HuH-7 (cell line): ENCODE measurements at regions not wholly inside any gene's neighbourhood (a gene's known extent, or its start where the extent isn't known, plus 50 kb on each side); places are given as distances from the start of the nearest gene placed in this dataset.

Experiments
- DNase-seq: peaks from one replicate; pipeline ENCODE4 v3.0.0; 2011; ENCODE audit warnings: low spot score

DNA sequence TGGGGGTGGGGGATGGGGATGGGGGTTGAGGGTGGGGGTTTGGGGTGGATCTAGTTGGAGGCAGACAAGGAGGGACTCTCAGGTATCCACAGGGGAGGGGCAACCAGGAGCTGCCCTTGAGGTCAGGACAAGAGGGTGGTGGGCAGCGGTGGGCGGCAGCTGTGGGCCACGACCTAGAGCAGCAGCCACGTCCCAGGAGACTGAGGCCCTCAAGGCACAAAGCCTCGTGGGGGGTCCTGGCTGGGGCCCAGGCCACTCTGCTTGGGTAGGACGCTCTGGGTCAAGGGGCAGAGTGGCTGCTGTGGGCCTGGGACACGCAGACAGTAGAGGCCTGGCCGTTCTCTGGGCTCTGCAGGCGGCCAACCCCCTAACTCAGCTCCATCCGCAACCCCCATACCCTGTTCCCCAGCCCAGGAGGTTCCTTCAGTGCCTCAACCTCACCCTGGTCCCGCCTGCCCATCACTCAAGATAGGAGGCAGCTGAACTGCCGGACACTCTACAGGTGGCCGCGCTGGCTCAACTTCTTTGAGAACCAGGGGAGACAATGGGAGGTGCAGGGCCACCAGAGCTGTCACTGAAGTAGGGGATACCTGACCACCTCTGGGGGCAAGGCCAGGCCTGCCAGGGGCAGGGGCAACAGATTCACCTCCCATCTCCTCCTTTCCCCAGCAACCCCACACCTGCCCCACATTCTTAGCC lies 75.6 kb downstream of the ENGASE start:
- DNase-seq, result no peak

DNA sequence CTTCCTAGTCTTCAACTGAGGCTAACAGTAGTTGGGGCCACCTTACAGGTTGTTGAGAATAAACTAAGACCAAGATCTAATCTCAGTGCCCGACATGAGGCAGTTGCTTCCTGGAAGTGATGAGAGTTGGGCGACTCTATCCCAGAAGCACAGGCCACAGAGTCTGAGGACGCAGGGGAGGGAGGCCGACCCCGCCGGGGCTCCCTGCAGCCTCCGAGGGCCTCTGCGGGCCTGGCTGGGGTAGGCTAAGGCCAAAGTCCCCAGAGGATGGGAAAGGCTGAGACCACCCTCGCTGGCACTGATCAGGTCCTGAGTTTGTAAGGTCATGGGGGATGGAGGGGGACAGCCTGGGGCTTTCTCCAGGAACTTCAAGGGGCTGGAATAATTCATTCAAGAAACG lies 74.0 kb downstream of the ENGASE start:
- DNase-seq, result no peak

DNA sequence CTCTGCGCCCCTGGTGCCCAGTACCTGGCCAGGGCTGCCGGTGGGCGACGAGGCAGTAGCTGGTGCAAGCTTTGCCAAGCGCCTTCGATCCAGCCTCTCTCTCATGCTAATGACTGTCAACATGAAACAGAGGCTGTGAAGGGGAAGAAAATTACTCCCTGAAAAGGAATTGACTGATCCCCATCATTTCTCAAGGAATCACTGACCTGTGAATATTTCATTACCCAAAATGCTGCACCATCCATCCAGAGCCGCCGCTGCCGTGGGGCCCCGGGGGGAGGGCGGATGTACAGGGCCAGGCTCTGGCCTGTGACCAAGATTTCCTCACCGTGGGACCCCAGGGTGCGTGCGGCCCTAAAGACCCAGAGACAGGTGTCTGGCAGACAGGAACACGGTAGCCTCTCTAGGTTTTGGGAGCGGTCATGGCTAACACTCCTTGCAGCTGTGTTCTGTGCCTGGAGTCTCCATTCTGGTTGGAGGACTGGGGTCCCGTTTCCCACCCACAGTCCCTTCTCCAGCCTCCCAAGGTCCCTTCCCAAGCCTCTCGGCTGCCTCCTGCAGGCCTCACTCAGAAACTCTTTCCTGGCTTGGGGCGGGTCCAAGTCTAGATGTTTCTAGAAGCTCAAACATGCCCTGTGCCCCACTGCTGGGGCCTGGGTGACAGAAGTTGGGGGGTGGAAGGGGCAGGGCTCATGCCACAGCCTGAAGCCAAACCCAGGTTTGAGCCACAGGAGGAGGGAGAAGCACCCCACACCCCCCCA lies 73.3 kb downstream of the ENGASE start:
- no peak for DNase-seq

DNA sequence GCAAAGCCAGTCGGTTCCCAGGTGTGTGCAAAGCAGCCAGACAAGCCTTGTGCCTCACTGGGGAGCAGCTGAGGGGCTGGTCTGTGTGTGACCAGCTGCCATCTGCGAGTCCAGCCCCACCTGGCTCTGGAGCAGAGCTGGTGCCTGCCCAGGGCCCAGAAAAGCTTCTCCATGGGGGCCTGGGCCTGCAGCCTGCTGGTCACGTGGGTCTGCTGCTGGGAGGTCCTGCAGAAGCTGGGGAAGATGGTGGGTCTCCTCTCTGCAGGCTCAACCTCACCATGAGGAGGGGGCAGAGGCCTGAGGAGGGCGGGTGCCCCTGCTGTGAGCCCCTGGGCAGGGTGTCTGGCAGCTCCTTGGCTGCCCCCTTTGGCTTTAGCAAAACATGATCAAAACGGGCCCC lies 71.9 kb downstream of the ENGASE start:
- no peak for DNase-seq

DNA sequence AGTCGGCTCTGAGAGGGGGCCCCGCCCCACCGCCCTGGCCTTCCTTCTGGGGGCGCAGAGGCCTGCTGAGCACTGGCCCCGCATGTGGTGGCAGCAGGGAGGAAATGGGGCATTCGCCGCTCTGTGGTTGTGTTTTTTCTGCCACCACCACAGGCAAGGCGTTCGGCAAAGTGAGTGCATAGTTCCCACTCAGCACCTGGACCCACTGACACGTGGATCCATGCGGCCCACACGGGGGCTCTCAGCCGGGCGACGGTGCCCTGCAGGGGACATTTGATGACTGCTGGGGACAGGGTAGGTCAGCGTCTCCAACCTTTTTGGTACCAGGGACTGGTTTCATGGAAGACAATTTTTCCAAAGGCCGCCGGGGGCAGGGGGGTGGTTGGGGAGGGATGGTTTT lies 70.9 kb downstream of the ENGASE start:
- DNase-seq, result no peak

DNA sequence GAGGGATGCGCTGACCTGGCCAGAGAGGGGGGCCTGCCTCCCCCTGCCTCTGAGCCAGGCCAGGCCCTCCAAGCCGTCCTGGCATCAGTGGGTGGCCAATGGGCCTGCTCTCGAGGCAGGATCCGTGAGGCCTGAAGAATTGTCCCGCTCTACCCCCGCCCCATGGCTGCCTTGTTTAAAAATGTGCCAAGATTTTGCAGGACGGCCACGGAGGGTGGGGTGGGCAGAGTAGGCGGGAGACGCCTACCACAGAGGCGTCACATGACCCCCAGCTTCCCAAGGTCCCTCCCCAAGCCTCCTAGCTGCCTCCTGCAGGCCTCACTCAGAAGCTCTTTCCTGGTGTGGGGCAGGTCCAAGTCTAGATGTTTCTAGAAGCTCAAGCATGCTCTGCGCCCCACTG lies 69.5 kb downstream of the ENGASE start:
- DNase-seq, result no peak

DNA sequence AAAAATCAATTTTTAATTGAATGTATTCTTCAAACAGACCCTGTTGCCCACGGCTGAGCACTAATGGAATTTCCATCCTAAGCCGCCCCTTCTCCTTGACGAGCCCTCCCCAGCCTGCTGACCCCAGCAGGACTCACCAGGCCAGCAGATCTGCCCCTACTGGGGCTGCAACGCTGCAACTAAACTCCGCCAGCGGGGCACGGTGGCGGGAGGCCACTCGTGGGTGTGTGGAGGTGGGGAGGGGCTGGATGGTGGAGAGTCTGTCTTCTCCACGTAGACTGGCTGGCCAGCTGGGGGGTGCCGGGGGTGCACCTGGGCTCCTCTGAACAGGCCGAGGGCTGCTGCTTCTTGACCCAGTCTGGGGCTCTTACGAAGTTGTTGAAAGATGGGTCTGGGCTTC lies 67.8 kb downstream of the ENGASE start:
- no peak for DNase-seq

DNA sequence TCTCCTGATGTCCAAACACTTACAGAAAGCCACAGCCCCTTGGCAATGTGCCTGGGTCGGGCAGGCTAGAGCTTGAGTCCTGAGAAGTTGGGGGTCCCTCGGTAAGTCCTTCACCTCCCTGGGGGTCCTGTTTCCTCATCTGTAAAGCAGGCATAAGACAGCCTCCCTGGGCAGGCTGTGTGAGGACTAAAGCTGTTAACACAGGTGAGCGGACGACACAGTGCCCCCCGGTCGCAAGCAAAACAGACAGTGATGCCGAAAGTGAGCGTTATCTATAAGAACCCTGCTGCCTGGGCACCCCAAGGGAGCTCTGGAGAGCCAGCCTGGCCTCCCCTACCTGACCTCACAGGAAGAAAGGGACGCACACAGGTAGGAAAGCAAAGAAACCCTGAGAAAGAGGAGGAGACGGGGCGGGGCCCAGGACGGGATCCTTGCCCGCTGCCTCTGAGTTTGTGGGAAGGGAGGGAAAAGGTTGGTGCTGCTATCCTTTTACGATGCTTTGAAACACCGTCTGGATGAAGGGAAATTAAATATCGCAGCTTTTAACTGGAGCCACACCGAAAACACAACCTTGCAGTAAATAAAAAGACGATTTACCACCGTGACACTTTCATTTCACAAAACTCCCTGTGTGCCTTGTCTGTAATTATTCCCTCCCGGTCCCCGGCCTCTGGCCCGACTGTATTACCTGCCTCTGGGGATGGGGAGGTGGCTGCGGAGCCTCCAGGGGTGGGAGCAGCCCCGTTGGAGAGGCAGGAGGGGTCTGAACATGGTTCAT lies 67.1 kb downstream of the ENGASE start:
- no peak for DNase-seq

DNA sequence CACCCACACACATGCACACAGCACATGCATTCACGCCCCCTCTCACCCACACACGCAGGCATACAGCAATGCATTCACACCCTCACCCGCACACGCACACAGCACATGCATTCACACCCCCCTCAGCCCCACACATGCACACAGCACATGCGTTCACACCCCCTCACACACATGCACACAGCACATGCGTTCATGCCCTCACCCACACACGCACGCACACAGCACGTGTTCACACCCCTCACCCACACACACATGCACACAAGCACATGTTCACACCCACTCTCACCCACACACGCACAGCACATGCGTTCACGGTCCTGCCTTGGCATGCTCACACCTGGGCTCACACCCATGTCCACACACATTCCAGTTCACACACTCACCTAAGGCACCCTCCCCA lies 64.2 kb downstream of the ENGASE start:
- no peak for DNase-seq

DNA sequence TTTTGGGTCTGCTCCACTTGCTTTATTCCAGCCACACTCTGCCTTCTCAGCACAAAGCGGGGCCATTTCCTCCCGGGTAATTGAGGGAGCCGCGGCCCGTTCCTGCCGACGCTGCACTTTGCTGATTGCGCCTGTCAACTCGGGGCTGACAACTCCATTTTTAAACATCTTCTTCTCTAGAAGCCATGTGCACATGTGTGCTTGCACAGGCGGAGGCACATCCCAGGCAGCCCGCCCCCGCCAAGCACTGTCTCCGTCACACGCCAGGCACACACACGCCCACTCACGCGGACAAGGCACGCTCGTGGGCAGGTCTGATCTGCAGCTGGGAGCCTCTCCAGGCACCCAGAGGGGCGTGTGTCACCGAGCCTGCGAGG lies 63.2 kb downstream of the ENGASE start:
- DNase-seq, result no peak

DNA sequence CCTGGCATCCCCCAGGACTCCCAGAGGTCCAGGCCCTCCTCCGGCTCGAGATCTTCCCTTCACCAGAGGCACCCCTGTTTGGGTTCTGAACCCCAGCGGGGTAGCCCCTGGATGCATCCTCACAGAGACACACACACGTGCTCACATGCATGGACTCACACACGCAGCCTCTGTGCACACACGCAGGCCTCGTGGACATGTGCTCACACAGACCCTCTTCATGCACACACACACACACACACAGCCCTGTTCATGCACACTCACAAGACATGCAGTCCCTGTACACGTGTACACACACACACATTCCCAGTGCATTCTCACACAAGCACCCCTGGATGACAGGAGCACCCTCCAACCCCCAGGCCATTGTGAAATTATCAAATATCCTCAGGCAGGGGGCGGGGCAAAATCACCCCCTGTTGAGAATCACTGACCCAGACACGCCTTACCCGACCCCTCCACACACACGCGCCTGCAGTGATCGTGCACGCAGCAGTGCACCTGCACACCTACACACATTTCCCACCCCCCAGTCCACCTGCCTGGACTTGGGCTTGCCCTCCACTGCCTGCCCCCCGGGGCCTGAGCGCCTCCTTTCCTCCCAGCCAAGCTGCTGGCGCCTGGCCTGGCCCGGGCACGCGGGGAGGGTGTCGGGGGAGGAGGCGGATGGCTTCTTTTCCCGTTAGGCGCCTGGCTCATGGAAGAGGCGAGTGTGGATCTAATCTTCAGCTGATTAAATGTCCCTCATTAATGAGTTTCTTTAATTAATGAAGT lies 62.6 kb downstream of the ENGASE start:
- no peak for DNase-seq

DNA sequence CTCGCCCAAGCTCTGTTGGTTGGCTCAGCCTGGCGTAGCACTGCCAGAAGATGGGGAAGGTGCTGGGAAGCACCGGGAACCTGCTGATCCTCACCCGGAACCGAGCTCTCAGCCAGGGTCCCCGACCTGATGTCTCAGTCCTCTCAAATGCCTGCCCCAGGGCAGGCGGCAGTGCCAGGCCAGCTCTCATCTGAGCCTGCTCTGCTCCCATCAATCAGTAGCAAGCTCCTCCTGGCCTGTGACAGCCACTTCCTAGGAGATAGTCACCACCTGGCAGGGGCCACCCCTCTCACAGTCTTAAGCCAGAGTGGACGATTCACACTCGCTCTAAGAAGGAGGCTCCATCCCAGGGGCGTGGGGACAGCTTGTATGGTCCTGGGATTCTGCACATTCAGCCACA lies 62.0 kb downstream of the ENGASE start:
- DNase-seq, result no peak
